ENCODE measurements at regions not wholly inside any gene's neighbourhood (a gene's known extent, or its start where the extent isn't known, plus 50 kb on each side); places are given as distances from the start of the nearest gene placed in this dataset.

DNA sequence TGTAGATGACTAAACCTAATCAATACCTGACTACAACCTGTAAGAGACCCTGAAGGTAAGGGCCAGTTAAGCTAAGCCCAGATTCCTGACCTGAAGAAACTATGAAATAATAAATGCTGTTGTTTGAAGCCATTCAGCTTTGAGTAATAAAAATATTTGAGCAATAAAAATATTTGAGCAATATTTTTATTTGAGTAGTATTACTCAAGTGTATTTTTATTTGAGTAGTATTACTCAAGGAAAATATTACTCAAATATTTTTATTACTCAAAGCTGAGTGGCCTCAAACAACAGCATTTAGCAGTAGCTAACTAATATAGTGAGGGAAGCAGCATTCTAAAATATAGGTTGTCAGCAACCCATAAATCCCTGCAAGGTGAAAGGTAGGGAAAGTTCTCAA, 143.8 kb upstream of the RARB start:
- no peaks in the 10 kb centered on the region for H3K27me3 ChIP-seq (ENCODE audit: insufficient read depth, low read depth, low read length)

DNA sequence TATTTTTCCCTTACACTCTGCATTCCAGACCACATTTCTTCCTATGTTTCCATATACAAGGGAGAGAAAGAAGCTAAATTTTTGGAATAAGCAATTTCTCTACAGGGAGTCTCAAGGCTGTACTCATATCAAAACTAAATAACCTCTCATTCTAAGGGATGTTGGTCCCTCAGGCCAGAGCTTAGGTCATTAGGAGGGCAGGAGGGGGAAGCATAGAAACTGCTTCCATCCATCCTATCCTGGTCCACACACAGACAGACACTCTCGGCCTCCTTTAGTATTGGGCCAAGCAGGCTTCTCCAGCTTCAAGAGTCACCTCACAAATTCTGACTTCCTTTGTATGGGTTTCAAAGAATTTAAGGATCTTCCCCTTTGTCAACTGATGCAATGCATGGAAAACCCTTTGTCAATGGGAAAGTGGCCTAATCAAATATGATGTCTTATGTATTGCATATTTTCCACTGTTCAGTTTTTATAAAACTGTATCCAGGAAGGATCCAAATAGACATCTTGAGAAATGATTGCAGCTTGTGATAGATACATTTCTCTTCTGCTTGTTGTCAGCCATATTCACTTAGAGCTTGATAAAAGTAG, 140.7 kb upstream of the RARB start:
- Histone ChIP-seq H3K36me3 (ENCODE audit: insufficient read depth, low read length) (no peaks in the 10 kb centered on the region), H2AFZ (ENCODE audit: low read depth, low read length) (no peak overlapping the region), H3K27me3 (ENCODE audit: insufficient read depth, low read depth, low read length) (no peaks in the 10 kb centered on the region), H3K9ac (ENCODE audit: low read length) (no peak overlapping the region), H3K9me2 (ENCODE audit: insufficient read depth, low read length) (no peaks in the 10 kb centered on the region), H3K27ac (ENCODE audit: low read length) (no peak overlapping the region), H3K79me2 (replicated peaks; ENCODE audit: insufficient read depth, low read length) (no peaks in the 10 kb centered on the region), H3K9me3 (ENCODE audit: low read length) (no peaks in the 10 kb centered on the region), H4K20me1 (ENCODE audit: insufficient read depth) (no peaks in the 10 kb centered on the region), H3F3A (ENCODE audit: insufficient read depth, low read length, poor library complexity, severe bottlenecking) (no peaks in the 10 kb centered on the region), H3K4me3 (ENCODE audit: low read length) (no peak overlapping the region), H3K4me2 (ENCODE audit: low read length) (no peak overlapping the region)
- no peak for TF ChIP-seq SMC3 (conservative IDR thresholded peaks at IDR 0.05; ENCODE audit: poor library complexity)
- TF ChIP-seq, protein P1, sequence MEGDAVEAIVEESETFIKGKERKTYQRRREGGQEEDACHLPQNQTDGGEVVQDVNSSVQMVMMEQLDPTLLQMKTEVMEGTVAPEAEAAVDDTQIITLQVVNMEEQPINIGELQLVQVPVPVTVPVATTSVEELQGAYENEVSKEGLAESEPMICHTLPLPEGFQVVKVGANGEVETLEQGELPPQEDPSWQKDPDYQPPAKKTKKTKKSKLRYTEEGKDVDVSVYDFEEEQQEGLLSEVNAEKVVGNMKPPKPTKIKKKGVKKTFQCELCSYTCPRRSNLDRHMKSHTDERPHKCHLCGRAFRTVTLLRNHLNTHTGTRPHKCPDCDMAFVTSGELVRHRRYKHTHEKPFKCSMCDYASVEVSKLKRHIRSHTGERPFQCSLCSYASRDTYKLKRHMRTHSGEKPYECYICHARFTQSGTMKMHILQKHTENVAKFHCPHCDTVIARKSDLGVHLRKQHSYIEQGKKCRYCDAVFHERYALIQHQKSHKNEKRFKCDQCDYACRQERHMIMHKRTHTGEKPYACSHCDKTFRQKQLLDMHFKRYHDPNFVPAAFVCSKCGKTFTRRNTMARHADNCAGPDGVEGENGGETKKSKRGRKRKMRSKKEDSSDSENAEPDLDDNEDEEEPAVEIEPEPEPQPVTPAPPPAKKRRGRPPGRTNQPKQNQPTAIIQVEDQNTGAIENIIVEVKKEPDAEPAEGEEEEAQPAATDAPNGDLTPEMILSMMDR (IDR thresholded peaks at IDR 0.05; ENCODE audit: poor library complexity, severe bottlenecking), result no peak

More for the DNA sequence above, 143.8 kb upstream of the RARB start:
- no peak for TF ChIP-seq EZH2 (IDR thresholded peaks at IDR 0.05; ENCODE audit: borderline replicate concordance, insufficient read depth, low read length, poor library complexity, severe bottlenecking)
- Histone ChIP-seq H2AFZ (ENCODE audit: low read depth, low read length) (no peak overlapping the region), H3F3A (ENCODE audit: insufficient read depth, low read length, poor library complexity, severe bottlenecking) (no peaks in the 10 kb centered on the region), H4K20me1 (ENCODE audit: insufficient read depth) (no peaks in the 10 kb centered on the region), H3K27ac (ENCODE audit: low read length) (no peak overlapping the region), H3K36me3 (ENCODE audit: insufficient read depth, low read length) (no peaks in the 10 kb centered on the region), H3K4me3 (ENCODE audit: low read length) (no peak overlapping the region), H3K4me2 (ENCODE audit: low read length) (no peak overlapping the region), H3K9ac (ENCODE audit: low read length) (no peak overlapping the region), H3K9me2 (ENCODE audit: insufficient read depth, low read length) (no peaks in the 10 kb centered on the region), H3K9me3 (ENCODE audit: low read length) (no peaks in the 10 kb centered on the region), H3K79me2 (replicated peaks; ENCODE audit: insufficient read depth, low read length) (no peaks in the 10 kb centered on the region)

DNA sequence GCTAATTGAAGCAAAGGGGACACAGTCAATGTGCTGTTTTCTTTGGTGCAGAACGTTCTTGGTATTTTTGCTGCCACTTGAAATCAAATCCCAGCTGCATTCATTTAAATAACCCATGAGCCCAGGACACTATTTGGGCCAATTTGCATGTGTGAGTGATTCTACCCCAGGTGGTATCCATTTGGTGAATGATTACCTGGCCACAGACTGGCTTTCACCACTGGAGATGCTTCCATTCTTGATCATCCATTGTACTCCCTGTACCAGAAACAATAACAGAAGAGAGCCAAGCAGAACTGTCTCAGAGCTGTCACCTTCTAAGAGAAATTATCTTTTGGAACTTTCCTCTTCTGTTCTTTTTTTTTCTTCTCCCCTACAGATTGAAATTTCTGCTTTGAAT, 139.7 kb upstream of the RARB start:
- no peaks in the 10 kb centered on the region for H3F3A ChIP-seq (ENCODE audit: insufficient read depth, low read length, poor library complexity, severe bottlenecking)
- no peak overlapping the region for H3K27ac ChIP-seq (ENCODE audit: low read length)
- H4K20me1 ChIP-seq (ENCODE audit: insufficient read depth), result no peaks in the 10 kb centered on the region
- no peak overlapping the region for H2AFZ ChIP-seq (ENCODE audit: low read depth, low read length)
- H3K4me3 ChIP-seq (ENCODE audit: low read length), result no peak overlapping the region
- no peaks in the 10 kb centered on the region for H3K79me2 ChIP-seq (replicated peaks; ENCODE audit: insufficient read depth, low read length)
- no peaks in the 10 kb centered on the region for H3K9me3 ChIP-seq (ENCODE audit: low read length)
- H3K4me2 ChIP-seq (ENCODE audit: low read length), result no peak overlapping the region
- H3K9me2 ChIP-seq (ENCODE audit: insufficient read depth, low read length), result no peaks in the 10 kb centered on the region
- H3K9ac ChIP-seq (ENCODE audit: low read length), result no peak overlapping the region
- no peaks in the 10 kb centered on the region for H3K27me3 ChIP-seq (ENCODE audit: insufficient read depth, low read depth, low read length)
- TF ChIP-seq EP300 (conservative IDR thresholded peaks at IDR 0.05; ENCODE audit: poor library complexity, severe bottlenecking), result no peak
- TF ChIP-seq TAF1 (IDR thresholded peaks at IDR 0.05; ENCODE audit: low read depth), result no peak
- TF ChIP-seq POLR2AphosphoS5 (IDR thresholded peaks at IDR 0.05), result no peak
- no peak for TF ChIP-seq MXI1 (conservative IDR thresholded peaks at IDR 0.05; ENCODE audit: poor library complexity, severe bottlenecking)
- TF ChIP-seq, protein P1 (IDR thresholded peaks at IDR 0.05; ENCODE audit: poor library complexity, severe bottlenecking), result no peak
- TF ChIP-seq EZH2 (IDR thresholded peaks at IDR 0.05; ENCODE audit: borderline replicate concordance, insufficient read depth, low read length, poor library complexity, severe bottlenecking), result no peak
- TF ChIP-seq SMC3 (conservative IDR thresholded peaks at IDR 0.05; ENCODE audit: poor library complexity), result no peak
- TF ChIP-seq, protein P2, sequence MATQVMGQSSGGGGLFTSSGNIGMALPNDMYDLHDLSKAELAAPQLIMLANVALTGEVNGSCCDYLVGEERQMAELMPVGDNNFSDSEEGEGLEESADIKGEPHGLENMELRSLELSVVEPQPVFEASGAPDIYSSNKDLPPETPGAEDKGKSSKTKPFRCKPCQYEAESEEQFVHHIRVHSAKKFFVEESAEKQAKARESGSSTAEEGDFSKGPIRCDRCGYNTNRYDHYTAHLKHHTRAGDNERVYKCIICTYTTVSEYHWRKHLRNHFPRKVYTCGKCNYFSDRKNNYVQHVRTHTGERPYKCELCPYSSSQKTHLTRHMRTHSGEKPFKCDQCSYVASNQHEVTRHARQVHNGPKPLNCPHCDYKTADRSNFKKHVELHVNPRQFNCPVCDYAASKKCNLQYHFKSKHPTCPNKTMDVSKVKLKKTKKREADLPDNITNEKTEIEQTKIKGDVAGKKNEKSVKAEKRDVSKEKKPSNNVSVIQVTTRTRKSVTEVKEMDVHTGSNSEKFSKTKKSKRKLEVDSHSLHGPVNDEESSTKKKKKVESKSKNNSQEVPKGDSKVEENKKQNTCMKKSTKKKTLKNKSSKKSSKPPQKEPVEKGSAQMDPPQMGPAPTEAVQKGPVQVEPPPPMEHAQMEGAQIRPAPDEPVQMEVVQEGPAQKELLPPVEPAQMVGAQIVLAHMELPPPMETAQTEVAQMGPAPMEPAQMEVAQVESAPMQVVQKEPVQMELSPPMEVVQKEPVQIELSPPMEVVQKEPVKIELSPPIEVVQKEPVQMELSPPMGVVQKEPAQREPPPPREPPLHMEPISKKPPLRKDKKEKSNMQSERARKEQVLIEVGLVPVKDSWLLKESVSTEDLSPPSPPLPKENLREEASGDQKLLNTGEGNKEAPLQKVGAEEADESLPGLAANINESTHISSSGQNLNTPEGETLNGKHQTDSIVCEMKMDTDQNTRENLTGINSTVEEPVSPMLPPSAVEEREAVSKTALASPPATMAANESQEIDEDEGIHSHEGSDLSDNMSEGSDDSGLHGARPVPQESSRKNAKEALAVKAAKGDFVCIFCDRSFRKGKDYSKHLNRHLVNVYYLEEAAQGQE (IDR thresholded peaks at IDR 0.05; ENCODE audit: borderline replicate concordance), result no peak
- no peak for TF ChIP-seq RAD21 (conservative IDR thresholded peaks at IDR 0.05)
- no peaks in the 10 kb centered on the region for H3K36me3 ChIP-seq (ENCODE audit: insufficient read depth, low read length)
